ENCODE measurements at regions not wholly inside any gene's neighbourhood (a gene's known extent, or its start where the extent isn't known, plus 50 kb on each side); places are given as distances from the start of the nearest gene placed in this dataset.

DNA sequence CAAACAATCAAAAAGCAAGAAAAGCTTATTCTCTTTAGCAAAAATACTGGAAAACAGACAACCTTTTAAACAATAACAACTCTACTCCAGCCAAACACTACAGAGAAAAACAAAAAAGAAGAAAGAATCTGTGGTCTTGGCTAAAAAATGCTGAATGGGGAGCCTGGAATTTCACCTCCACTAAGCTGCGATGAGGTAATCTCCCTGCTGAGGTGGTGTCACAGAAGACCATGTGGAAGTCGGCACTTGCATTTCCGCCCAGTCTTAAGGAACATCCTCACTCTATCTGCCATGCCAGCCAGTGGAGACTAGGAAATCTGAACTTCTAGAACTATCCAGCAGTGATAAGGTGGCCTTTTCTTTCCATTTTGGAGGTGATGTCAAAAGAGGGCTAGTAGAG, 1026.8 kb upstream of the EPHA7 start:
- Histone ChIP-seq H3K4me3 (no peak overlapping the region), H3K36me3 (ENCODE audit: low read depth, missing control alignments) (no peaks in the 10 kb centered on the region), H3K27ac (no peak overlapping the region), H3K9me3 (no peaks in the 10 kb centered on the region), H3K27me3 (no peaks in the 10 kb centered on the region), H3K4me1 (no peaks in the 10 kb centered on the region)
- TF ChIP-seq, protein P1, sequence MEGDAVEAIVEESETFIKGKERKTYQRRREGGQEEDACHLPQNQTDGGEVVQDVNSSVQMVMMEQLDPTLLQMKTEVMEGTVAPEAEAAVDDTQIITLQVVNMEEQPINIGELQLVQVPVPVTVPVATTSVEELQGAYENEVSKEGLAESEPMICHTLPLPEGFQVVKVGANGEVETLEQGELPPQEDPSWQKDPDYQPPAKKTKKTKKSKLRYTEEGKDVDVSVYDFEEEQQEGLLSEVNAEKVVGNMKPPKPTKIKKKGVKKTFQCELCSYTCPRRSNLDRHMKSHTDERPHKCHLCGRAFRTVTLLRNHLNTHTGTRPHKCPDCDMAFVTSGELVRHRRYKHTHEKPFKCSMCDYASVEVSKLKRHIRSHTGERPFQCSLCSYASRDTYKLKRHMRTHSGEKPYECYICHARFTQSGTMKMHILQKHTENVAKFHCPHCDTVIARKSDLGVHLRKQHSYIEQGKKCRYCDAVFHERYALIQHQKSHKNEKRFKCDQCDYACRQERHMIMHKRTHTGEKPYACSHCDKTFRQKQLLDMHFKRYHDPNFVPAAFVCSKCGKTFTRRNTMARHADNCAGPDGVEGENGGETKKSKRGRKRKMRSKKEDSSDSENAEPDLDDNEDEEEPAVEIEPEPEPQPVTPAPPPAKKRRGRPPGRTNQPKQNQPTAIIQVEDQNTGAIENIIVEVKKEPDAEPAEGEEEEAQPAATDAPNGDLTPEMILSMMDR (IDR thresholded peaks at IDR 0.05): no peak
- no peak for TF ChIP-seq POLR2A (IDR thresholded peaks at IDR 0.05)
- intact Hi-C loops (cut with DNase I; ENCODE audit: low total_unique reads): no loop called here
- DNase-seq: no peak
- WGBS, 2 donors: 82 to 84% methylated on average over 3 of the region's 3 CpGs

DNA sequence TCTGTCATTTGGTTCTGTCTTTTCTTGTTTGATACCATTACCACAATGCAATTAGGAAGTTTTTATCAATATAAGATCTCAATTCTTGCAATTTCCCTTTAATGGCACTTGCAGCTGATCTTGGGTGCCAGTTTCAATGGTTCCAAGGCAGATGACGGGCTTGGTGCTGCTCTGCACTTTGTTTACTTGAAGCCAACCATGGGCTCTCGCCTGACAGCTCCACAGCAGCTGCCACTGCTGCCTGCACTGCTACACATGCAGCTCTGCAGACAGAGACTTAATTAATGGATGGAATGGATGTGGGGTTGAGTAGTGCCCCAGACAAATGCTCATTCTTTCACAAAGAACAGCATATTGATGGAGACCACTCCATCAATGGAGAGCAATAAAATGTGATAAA, 1024.3 kb upstream of the EPHA7 start:
- intact Hi-C loops (cut with DNase I; ENCODE audit: low total_unique reads): no loop called here
- Histone ChIP-seq H3K4me3 (no peak overlapping the region), H3K36me3 (ENCODE audit: low read depth, missing control alignments) (no peaks in the 10 kb centered on the region), H3K9me3 (no peaks in the 10 kb centered on the region), H3K27me3 (no peaks in the 10 kb centered on the region), H3K27ac (no peak overlapping the region), H3K4me1 (no peaks in the 10 kb centered on the region)
- TF ChIP-seq, protein P1 (IDR thresholded peaks at IDR 0.05): no peak
- TF ChIP-seq POLR2A (IDR thresholded peaks at IDR 0.05): no peak
- no peak for DNase-seq
- 80 to 81% methylated on average over 2 of the region's 2 CpGs for WGBS, 2 donors

DNA sequence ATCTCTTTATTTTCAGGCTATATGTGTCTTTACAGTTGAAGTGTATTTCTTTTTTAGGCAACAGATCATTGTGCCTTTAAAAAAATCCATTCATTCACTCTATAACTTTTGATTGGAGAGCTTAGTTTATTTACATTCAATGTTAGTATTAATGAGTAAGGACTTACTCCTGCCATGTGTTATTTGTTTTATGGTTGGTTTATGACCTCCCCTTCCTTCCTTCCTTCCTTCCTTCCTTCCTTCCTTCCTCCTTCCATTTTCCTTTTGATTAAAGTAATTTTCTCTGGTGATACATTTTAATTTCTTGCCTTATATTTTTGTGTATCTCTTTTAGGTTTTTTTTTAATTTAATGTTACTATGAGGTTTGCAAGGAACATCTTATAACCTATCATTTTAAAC, 1005.3 kb upstream of the EPHA7 start:
- DNase-seq: no peak
- intact Hi-C loops (cut with DNase I; ENCODE audit: low total_unique reads): no loop called here
- TF ChIP-seq, protein P1 (IDR thresholded peaks at IDR 0.05): no peak
- no peak for TF ChIP-seq POLR2A (IDR thresholded peaks at IDR 0.05)
- Histone ChIP-seq H3K9me3 (no peaks in the 10 kb centered on the region), H3K4me3 (no peak overlapping the region), H3K27ac (no peak overlapping the region), H3K27me3 (no peaks in the 10 kb centered on the region), H3K36me3 (ENCODE audit: low read depth, missing control alignments) (no peaks in the 10 kb centered on the region), H3K4me1 (no peaks in the 10 kb centered on the region)

DNA sequence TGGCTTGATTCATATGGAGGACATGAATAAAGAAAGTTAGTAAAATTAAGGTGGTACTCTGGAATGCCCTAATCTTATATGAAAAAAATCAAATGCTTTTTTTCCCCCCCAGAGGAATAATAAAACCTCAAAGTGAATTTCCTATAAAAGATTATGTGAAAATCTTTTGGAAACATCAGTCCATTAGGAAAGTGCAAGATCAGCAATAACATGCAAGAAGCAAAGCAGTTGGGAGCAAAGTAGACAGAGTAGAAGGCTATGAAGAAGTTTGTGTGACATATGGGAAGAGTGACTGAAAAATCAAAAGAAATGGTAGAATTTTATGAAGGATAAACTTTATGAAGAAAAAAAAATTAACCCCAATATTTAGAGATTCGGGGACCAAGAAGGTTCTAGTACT, 998.0 kb upstream of the EPHA7 start:
- Histone ChIP-seq H3K27me3 (no peaks in the 10 kb centered on the region), H3K4me3 (no peak overlapping the region), H3K4me1 (no peaks in the 10 kb centered on the region), H3K9me3 (no peaks in the 10 kb centered on the region), H3K36me3 (ENCODE audit: low read depth, missing control alignments) (no peaks in the 10 kb centered on the region), H3K27ac (no peak overlapping the region)
- intact Hi-C loops (cut with DNase I; ENCODE audit: low total_unique reads): no loop called here
- no peak for TF ChIP-seq POLR2A (IDR thresholded peaks at IDR 0.05)
- TF ChIP-seq, protein P1 (IDR thresholded peaks at IDR 0.05): no peak
- WGBS, 2 donors: 86 to 91% methylated on average over 1 of the region's 1 CpG
- DNase-seq: no peak

DNA sequence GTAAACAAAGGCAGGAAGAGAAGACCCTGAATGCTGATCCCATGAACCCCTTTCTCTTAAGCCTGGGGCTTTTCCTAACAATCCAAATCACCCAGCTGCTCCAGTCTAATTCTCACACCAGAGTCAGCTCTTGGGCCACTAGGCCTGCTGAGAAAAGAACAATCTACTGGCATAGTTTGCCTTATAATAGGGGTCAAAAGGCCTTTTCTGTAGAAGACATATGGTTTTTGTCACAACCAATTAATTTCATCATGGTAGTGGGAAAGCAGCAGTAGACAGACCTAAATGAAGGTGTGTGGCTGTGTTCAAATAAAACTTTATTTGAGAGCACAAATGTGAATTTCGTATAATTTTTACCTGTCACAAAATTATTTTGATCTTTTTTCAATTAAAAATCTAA, 994.7 kb upstream of the EPHA7 start:
- H3K4me3 ChIP-seq: no peak overlapping the region
- H3K27ac ChIP-seq: no peak overlapping the region
- TF ChIP-seq POLR2A (IDR thresholded peaks at IDR 0.05): no peak
- TF ChIP-seq, protein P1 (IDR thresholded peaks at IDR 0.05): no peak
- DNase-seq: no peak
- no peaks in the 10 kb centered on the region for H3K9me3 ChIP-seq
- 74 to 83% methylated on average over 1 of the region's 1 CpG for WGBS, 2 donors
- H3K4me1 ChIP-seq: no peaks in the 10 kb centered on the region
- H3K36me3 ChIP-seq (ENCODE audit: low read depth, missing control alignments): no peaks in the 10 kb centered on the region
- H3K27me3 ChIP-seq: no peaks in the 10 kb centered on the region
- intact Hi-C loops (cut with DNase I; ENCODE audit: low total_unique reads): no loop called here
